ENCODE measurements at regions not wholly inside any gene's neighbourhood (a gene's known extent, or its start where the extent isn't known, plus 50 kb on each side); places are given as distances from the start of the nearest gene placed in this dataset.

DNA sequence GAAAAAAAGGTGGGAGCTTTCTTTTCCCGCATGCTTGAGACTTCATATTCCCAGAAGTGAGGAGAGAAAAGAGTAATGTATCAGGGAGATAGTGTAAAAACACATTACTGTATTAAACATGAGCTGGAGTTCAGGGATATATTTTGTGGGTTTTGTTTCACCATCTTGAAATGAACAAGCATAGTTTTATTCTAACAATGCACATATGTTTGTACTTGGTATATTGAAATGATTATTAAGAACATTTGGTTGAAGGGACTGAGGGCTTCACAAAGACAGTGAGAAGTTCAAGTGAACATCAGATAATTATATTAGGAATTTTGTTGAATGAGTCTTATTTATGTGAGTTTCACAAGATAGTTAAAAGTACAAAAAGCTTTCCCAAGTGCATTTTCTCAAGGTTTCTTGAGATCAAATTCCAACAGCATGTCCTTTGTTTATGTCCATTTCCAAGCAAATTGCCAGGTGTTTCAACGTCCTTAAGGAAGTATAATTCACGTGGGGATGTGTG is 368.8 kb downstream of the ANKRD50 start:
- TF ChIP-seq GATA3 (IDR thresholded peaks at IDR 0.05; ENCODE audit: low read depth, low read length) (no peak), GATA2 (IDR thresholded peaks at IDR 0.05; ENCODE audit: low read depth, low read length) (no peak)

Data from SH-SY5Y (cell line).